H9 (cell line): ENCODE measurements at regions not wholly inside any gene's neighbourhood (a gene's known extent, or its start where the extent isn't known, plus 50 kb on each side); places are given as distances from the start of the nearest gene placed in this dataset.

Source experiments
- DNase-seq: peaks from one replicate; pipeline ENCODE4 v3.0.0-alpha.2; 2017
- H2AFZ ChIP-seq: one replicate; pipeline ENCODE4 v1.6.1; 2013; ENCODE audit warnings: mild to moderate bottlenecking, low read length, control low read depth, moderate library complexity
- H2AK5ac ChIP-seq: 2 replicates; pipeline ENCODE4 v1.6.1; 2013; ENCODE audit warnings: low read length, control low read depth, mixed read lengths; ENCODE audit not compliant: insufficient read length
- H2BK120ac ChIP-seq: one replicate; pipeline ENCODE4 v1.6.1; 2013; ENCODE audit warnings: low read depth, mild to moderate bottlenecking, low read length, control low read depth, inconsistent platforms; ENCODE audit not compliant: poor library complexity, severe bottlenecking
- H2BK12ac ChIP-seq: 2 replicates; pipeline ENCODE4 v1.6.1; 2013; ENCODE audit warnings: low read length, control low read depth, mixed read lengths, low read depth; ENCODE audit not compliant: insufficient read length
- H2BK15ac ChIP-seq: 2 replicates; pipeline ENCODE4 v1.6.1; 2013; ENCODE audit warnings: low read depth, low read length, control low read depth
- H2BK20ac ChIP-seq: one replicate; pipeline ENCODE4 v1.6.1; 2013; ENCODE audit warnings: low read depth, mild to moderate bottlenecking, low read length, control low read depth, inconsistent platforms; ENCODE audit not compliant: poor library complexity, severe bottlenecking
- H2BK5ac ChIP-seq: 2 replicates; pipeline ENCODE4 v1.6.1; 2013; ENCODE audit warnings: low read length, control low read depth, mixed read lengths; ENCODE audit not compliant: insufficient read length
- H3K14ac ChIP-seq: 2 replicates; pipeline ENCODE4 v1.6.1; 2013; ENCODE audit warnings: low read length, control low read depth; ENCODE audit not compliant: insufficient read depth
- H3K18ac ChIP-seq: 2 replicates; pipeline ENCODE4 v1.6.1; 2013; ENCODE audit warnings: low read depth, mild to moderate bottlenecking, mixed read lengths, low read length, control low read depth; ENCODE audit not compliant: insufficient read length
- H3K23ac ChIP-seq: 2 replicates; pipeline ENCODE4 v1.6.1; 2013; ENCODE audit warnings: low read length, control low read depth, mixed read lengths, low read depth; ENCODE audit not compliant: insufficient read length
- H3K23me2 ChIP-seq: 2 replicates; pipeline ENCODE4 v1.6.1; 2013; ENCODE audit warnings: low read depth, mild to moderate bottlenecking, mixed read lengths, low read length, control low read depth; ENCODE audit not compliant: insufficient read length, poor library complexity, severe bottlenecking
- H3K27ac ChIP-seq: 2 replicates; pipeline ENCODE4 v1.5.1; 2013; ENCODE audit warnings: low read length, control low read depth, mixed read lengths, low read depth; ENCODE audit not compliant: insufficient read length
- H3K27me3 ChIP-seq: 2 replicates; pipeline ENCODE4 v1.6.1; 2013; ENCODE audit warnings: low read length, control low read depth, inconsistent platforms; ENCODE audit not compliant: insufficient read depth
- H3K4ac ChIP-seq: 2 replicates; pipeline ENCODE4 v1.6.1; 2013; ENCODE audit warnings: low read depth, mild to moderate bottlenecking, control low read depth, inconsistent platforms, low read length, moderate library complexity
- H3K4me1 ChIP-seq: 2 replicates; pipeline ENCODE4 v1.6.1; 2013; ENCODE audit warnings: low read length, control low read depth, inconsistent platforms; ENCODE audit not compliant: insufficient read depth
- H3K4me2 ChIP-seq: 2 replicates; pipeline ENCODE4 v1.6.1; 2013; ENCODE audit warnings: low read length, control low read depth, mixed read lengths; ENCODE audit not compliant: insufficient read length, insufficient read depth
- H3K56ac ChIP-seq: 2 replicates; pipeline ENCODE4 v1.6.1; 2013; ENCODE audit warnings: low read depth, mild to moderate bottlenecking, mixed read lengths, low read length, control low read depth; ENCODE audit not compliant: insufficient read length
- H3K79me1 ChIP-seq: 2 replicates; pipeline ENCODE4 v1.6.1; 2013; ENCODE audit warnings: low read depth, mild to moderate bottlenecking, moderate library complexity, low read length, control low read depth, inconsistent platforms; ENCODE audit not compliant: insufficient read depth, poor library complexity, severe bottlenecking
- H3K79me2 ChIP-seq: 2 replicates; pipeline ENCODE4 v1.6.1; 2013; ENCODE audit warnings: low read length, control low read depth, inconsistent platforms; ENCODE audit not compliant: insufficient read depth
- H3K9ac ChIP-seq: 2 replicates; pipeline ENCODE4 v1.6.1; 2013; ENCODE audit warnings: low read length, control low read depth, mixed read lengths; ENCODE audit not compliant: insufficient read length; ENCODE audit errors: extremely low read depth
- H3K9me3 ChIP-seq: one replicate; pipeline ENCODE4 v1.6.1; 2013; ENCODE audit warnings: low read depth, low read length, inconsistent platforms; ENCODE audit not compliant: control insufficient read depth
- H3T11ph ChIP-seq: one replicate; pipeline ENCODE4 v1.6.1; 2013; ENCODE audit warnings: mild to moderate bottlenecking, low read length, control low read depth, inconsistent platforms
- H4K20me1 ChIP-seq: one replicate; pipeline ENCODE4 v1.6.1; 2013; ENCODE audit not compliant: control insufficient read depth, insufficient read length, insufficient read depth
- H4K5ac ChIP-seq: 2 replicates; pipeline ENCODE4 v1.6.1; 2013; ENCODE audit warnings: low read depth, mild to moderate bottlenecking, mixed read lengths, low read length, control low read depth; ENCODE audit not compliant: insufficient read length
- H4K8ac ChIP-seq: replicated peaks from 2 replicates; pipeline ENCODE4 v1.6.1; 2013; ENCODE audit warnings: low read length, control low read depth, mixed read lengths, low read depth; ENCODE audit not compliant: insufficient read length
- H4K91ac ChIP-seq: 2 replicates; pipeline ENCODE4 v1.6.1; 2013; ENCODE audit warnings: low read depth, mild to moderate bottlenecking, moderate library complexity, mixed read lengths, low read length, control low read depth; ENCODE audit not compliant: insufficient read length
- H3K27ac Mint-ChIP-seq, 3 experiments: 2 replicates in 2 of 3; 3 replicates in 1 of 3; pipeline ENCODE4 v1.8.0; 2020 to 2021; ENCODE audit warnings: mixed read lengths in 3 of 3, mild to moderate bottlenecking in 1 of 3, moderate library complexity in 1 of 3
- H3K27me3 Mint-ChIP-seq: 2 replicates; pipeline ENCODE4 v1.8.0; 2021; ENCODE audit warnings: low read depth, mild to moderate bottlenecking, moderate library complexity, mixed read lengths
- H3K36me3 Mint-ChIP-seq, 3 experiments: 2 replicates in 2 of 3; 3 replicates in 1 of 3; pipeline ENCODE4 v1.8.0; 2020 to 2021; ENCODE audit warnings: low read depth in 3 of 3, mixed read lengths in 3 of 3; ENCODE audit not compliant: insufficient read depth in 1 of 3
- H3K4me1 Mint-ChIP-seq, 2 experiments: 2 replicates each; pipeline ENCODE4 v1.8.0; 2020; ENCODE audit warnings: mixed read lengths in 2 of 2
- H3K4me3 Mint-ChIP-seq, 2 experiments: 2 replicates in 1 of 2; 3 replicates in 1 of 2; pipeline ENCODE4 v1.8.0; 2020 to 2021; ENCODE audit warnings: mild to moderate bottlenecking in 2 of 2, mixed read lengths in 2 of 2, moderate library complexity in 1 of 2
- H3K9me3 Mint-ChIP-seq, 2 experiments: 2 replicates in 1 of 2; 3 replicates in 1 of 2; pipeline ENCODE4 v1.8.0; 2020; ENCODE audit warnings: mild to moderate bottlenecking in 2 of 2, mixed read lengths in 2 of 2, moderate library complexity in 1 of 2
- WGBS: extraction: QIAGEN DNeasy Blood & Tissue Kit; methylation state at CpG from one replicate; pipeline ENCODE4 v1.1.7; 2013; ENCODE audit warnings: missing lambda C conversion rate, low lambda C conversion rate, mixed read lengths; ENCODE audit not compliant: insufficient read length; ENCODE audit errors: extremely low coverage; 5-methylcytosine and 5-hydroxymethylcytosine counted together
- TF ChIP-seq, protein P1 (sequence below): fragments of 200-600 bp; sonication (generic); conservative IDR thresholded peaks from 3 replicates; pipeline ENCODE4 v1.8.0; 2021; ENCODE audit warnings: antibody characterized with exemption, mild to moderate bottlenecking

DNA sequence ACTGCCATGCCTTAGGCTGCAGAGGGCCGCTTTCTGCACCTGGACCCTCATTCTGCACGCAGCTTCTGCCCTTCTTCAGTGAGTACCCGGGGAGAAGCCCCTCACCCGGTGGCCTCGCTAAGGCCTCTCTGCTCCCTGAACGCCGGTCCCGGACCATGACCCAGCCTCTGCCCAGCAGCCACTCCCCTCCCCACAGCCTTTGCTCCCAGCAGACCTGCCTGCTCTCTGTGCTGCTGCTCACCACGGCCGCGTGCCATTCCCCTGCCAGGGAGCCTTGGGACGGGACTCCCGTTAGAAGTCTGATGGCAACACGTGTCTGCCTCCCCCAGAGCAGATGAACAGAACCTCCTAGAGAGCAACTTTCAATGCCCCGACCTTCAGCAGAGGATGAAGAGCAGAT lies 282.8 kb downstream of the NDUFA10 start:
- Histone ChIP-seq H3K9ac (no peak overlapping the region), H3K4me1 (no peaks in the 10 kb centered on the region), H3K14ac (no peak overlapping the region; the same call in 1 of the 2 replicates), H3K9me3 (no peaks in the 10 kb centered on the region), H2AK5ac (no peak overlapping the region), H2AFZ (no peak overlapping the region), H3K27me3 (no peaks in the 10 kb centered on the region), H3K27ac (no peak overlapping the region), H3K4me2 (no peak overlapping the region), H4K5ac (no peak overlapping the region), H2BK5ac (no peak overlapping the region), H4K91ac (no peak overlapping the region), H3K79me1 (no peaks in the 10 kb centered on the region), H3K56ac (no peak overlapping the region), H2BK12ac (no peak overlapping the region), H3K4ac (no peak overlapping the region), H4K8ac (no peak overlapping the region), H3K23me2 (no peaks in the 10 kb centered on the region), H3K79me2 (no peaks in the 10 kb centered on the region), H2BK15ac (no peak overlapping the region), H3T11ph (no peak overlapping the region), H3K18ac (no peak overlapping the region), H4K20me1 (no peaks in the 10 kb centered on the region), H3K23ac (no peak overlapping the region), H2BK20ac (no peak overlapping the region), H2BK120ac (no peak overlapping the region)
- Mint-ChIP-seq H3K9me3 (no peaks in the 10 kb centered on the region), H3K4me3 (no peak overlapping the region), H3K4me1 (no peaks in the 10 kb centered on the region; a peak in 1 of 4 replicates), H3K27ac (no peak overlapping the region), H3K27me3 (0 out of 2 replicates have a peak, but pooled peaks cover 3% of the 10 kb centered on the region), H3K36me3 (no peaks in the 10 kb centered on the region)
- no peak for DNase-seq
- no CpG with 5 or more reads among the region's 15 CpGs for WGBS
- TF ChIP-seq, protein P1, sequence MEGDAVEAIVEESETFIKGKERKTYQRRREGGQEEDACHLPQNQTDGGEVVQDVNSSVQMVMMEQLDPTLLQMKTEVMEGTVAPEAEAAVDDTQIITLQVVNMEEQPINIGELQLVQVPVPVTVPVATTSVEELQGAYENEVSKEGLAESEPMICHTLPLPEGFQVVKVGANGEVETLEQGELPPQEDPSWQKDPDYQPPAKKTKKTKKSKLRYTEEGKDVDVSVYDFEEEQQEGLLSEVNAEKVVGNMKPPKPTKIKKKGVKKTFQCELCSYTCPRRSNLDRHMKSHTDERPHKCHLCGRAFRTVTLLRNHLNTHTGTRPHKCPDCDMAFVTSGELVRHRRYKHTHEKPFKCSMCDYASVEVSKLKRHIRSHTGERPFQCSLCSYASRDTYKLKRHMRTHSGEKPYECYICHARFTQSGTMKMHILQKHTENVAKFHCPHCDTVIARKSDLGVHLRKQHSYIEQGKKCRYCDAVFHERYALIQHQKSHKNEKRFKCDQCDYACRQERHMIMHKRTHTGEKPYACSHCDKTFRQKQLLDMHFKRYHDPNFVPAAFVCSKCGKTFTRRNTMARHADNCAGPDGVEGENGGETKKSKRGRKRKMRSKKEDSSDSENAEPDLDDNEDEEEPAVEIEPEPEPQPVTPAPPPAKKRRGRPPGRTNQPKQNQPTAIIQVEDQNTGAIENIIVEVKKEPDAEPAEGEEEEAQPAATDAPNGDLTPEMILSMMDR: no peak
